ENCODE measurements at regions not wholly inside any gene's neighbourhood (a gene's known extent, or its start where the extent isn't known, plus 50 kb on each side); places are given as distances from the start of the nearest gene placed in this dataset.

DNA sequence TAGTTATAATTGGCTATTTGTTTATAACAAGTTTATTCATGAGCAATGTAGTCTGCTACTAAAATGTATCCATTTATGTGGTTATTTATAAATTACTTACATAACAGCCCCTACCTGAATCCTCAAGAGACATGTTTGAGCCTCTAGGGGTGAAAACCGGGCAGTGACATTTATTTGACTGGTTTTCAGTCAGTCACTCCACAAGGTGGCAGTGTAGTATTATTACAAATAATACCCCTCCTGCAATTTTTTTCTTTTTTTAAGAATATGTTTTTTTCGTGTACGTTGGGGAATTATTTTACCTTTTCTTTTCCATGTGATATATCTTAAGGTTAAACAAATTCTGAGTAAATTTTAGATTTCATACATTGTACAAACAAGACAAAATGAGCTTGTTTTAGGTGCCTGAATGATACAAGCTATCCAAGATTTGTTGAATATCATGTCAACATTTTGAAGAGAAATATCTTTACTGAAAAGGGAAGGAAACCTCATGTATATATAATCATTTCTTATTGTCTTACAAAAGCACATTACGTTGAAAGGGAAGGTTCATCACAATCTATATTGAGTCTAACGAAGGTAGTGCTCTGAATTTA is 598.7 kb upstream of the TECRL start:
- Histone ChIP-seq H4K8ac (ENCODE audit: low read depth in 2 of 2, low read length in 2 of 2) (no peak overlapping the region), H3K18ac (ENCODE audit: low read depth, low read length) (no peak overlapping the region), H3K9me3 (ENCODE audit: control insufficient read depth, insufficient read depth, low read length) (peaks cover 4% of the 10 kb centered on the region; the same call in 1 of the 2 replicates), H3K36me3 (ENCODE audit: control insufficient read depth, insufficient read depth, low read length) (no peaks in the 10 kb centered on the region), H3K4me1 (ENCODE audit: control insufficient read depth, insufficient read depth, low read length) (no peaks in the 10 kb centered on the region), H4K20me1 (ENCODE audit: insufficient read depth, low read length) (no peaks in the 10 kb centered on the region), H2BK20ac (ENCODE audit: low read depth, low read length) (no peak overlapping the region), H2BK5ac (ENCODE audit: low read depth, low read length, poor library complexity, severe bottlenecking) (no peak overlapping the region), H2BK15ac (ENCODE audit: low read depth, low read length) (no peak overlapping the region), H3K9me1 (ENCODE audit: insufficient read depth, low read length) (no peaks in the 10 kb centered on the region), H2AK5ac (ENCODE audit: low read depth, low read length) (no peak overlapping the region), H3K56ac (ENCODE audit: extremely low read depth, insufficient read depth, low read length) (no peak overlapping the region), H3K9ac (ENCODE audit: low read depth, low read length) (no peak overlapping the region), H3K23ac (ENCODE audit: low read depth, low read length) (no peak overlapping the region), H4K91ac (ENCODE audit: insufficient read depth, low read depth, low read length) (no peak overlapping the region), H3K27me3 (ENCODE audit: control insufficient read depth, insufficient read depth, low read length) (no peaks in the 10 kb centered on the region), H2AK9ac (replicated peaks; ENCODE audit: low read depth, low read length, poor library complexity) (no peak overlapping the region), H3K79me1 (ENCODE audit: low read depth in 1 of 2, low read length in 2 of 2) (no peaks in the 10 kb centered on the region), H3K4ac (ENCODE audit: low read depth, low read length) (no peak overlapping the region), H3K4me2 (ENCODE audit: low read depth, low read length) (no peak overlapping the region), H3K4me3 (ENCODE audit: insufficient read depth, low read depth, low read length) (no peak overlapping the region), H2AFZ (replicated peaks; ENCODE audit: low read length, poor library complexity) (no peak overlapping the region), H2BK120ac (ENCODE audit: low read depth, low read length) (no peak overlapping the region), H4K5ac (ENCODE audit: low read depth, low read length) (no peak overlapping the region), H3K27ac (ENCODE audit: insufficient read depth, low read length) (no peak overlapping the region), H3K14ac (replicated peaks; ENCODE audit: low read depth, low read length) (no peak overlapping the region)
- BruUV-seq (replicated peaks): no TSS peak
- in situ Hi-C loops (cut with MboI; ENCODE audit: low sequenced_read_pairs): no loop called here
- POLR2A ChIA-PET (ENCODE audit: unreplicated experiment): no interaction called here
- DNase-seq (no peak), ATAC-seq (ENCODE audit: low read depth) (no peak)
- CTCF ChIA-PET: interaction anchor here (0.7 kb wide), 1 partner anchor 514 kb away, joined by 3 read pairs; no protein-coding TSS in a partner anchor
- WGBS, 2 experiments (ENCODE audit: extremely low coverage in 2 of 2, insufficient read length in 1 of 2): no CpG with 5 or more reads among the region's 5 CpGs
- dilution Hi-C loops (cut with HindIII; ENCODE audit: low sequenced_read_pairs, unreplicated experiment): no loop called here
- TF ChIP-seq CTCF (conservative IDR thresholded peaks at IDR 0.05; ENCODE audit: low read depth, low read length): peak; percentile 41; the same call in 1 of the 2 replicates
- TF ChIP-seq RCOR1 (IDR thresholded peaks at IDR 0.05; ENCODE audit: insufficient replicate concordance, low read length): no peak
- TF ChIP-seq RAD21 (IDR thresholded peaks at IDR 0.05; ENCODE audit: low read length): 0 out of 2 replicates have a peak, but pooled peaks have one; percentile 15
- peak; percentile 20; the same call in 1 of the 2 replicates for TF ChIP-seq SMC3 (IDR thresholded peaks at IDR 0.05; ENCODE audit: low read depth, low read length)
- TF ChIP-seq MAFK (IDR thresholded peaks at IDR 0.05; ENCODE audit: low read depth, low read length): no peak
- intact Hi-C loops (cut with micrococcal nuclease): no loop called here

Data from IMR-90 (cell line).